Activated CD4-positive, alpha-beta memory T cell treated with anti-CD3 and anti-CD28 coated beads for 36 hours (primary cell): ENCODE measurements at regions not wholly inside any gene's neighbourhood (a gene's known extent, or its start where the extent isn't known, plus 50 kb on each side); places are given as distances from the start of the nearest gene placed in this dataset.
"Not testable (repeated sequence)": the region's sequence is repeated elsewhere in the genome, so short reads cannot be mapped to it uniquely, and the experiment has no call there.

Source experiments
- CTCF ChIA-PET: fragments of 350-600 bp; sonication (Branson Sonifier 250); formaldehyde crosslinking; loops from one replicate; lab custom pipeline; 2021; ENCODE audit warnings: antibody characterized with exemption, inconsistent platforms; lab: Charles Lee
- POLR2A ChIA-PET: fragments of 350-600 bp; sonication (Branson Sonifier 250); formaldehyde crosslinking; loops from one replicate; lab custom pipeline; 2021; ENCODE audit warnings: antibody characterized with exemption; lab: Charles Lee
- DNase-seq: peaks from one replicate; pipeline ENCODE4 v3.0.0-alpha.2; 2020
- H3K27ac Mint-ChIP-seq: one replicate; pipeline ENCODE4 v1.8.0; 2021; ENCODE audit warnings: mixed read lengths
- H3K27me3 Mint-ChIP-seq: one replicate; pipeline ENCODE4 v1.8.0; 2021; ENCODE audit warnings: mixed read lengths
- H3K36me3 Mint-ChIP-seq: one replicate; pipeline ENCODE4 v1.8.0; 2021; ENCODE audit warnings: mixed read lengths
- H3K4me1 Mint-ChIP-seq: one replicate; pipeline ENCODE4 v1.8.0; 2021; ENCODE audit warnings: low read depth, mixed read lengths
- H3K4me3 Mint-ChIP-seq: one replicate; pipeline ENCODE4 v1.8.0; 2021; ENCODE audit warnings: mild to moderate bottlenecking, mixed read lengths
- H3K9me3 Mint-ChIP-seq: one replicate; pipeline ENCODE4 v1.8.0; 2021; ENCODE audit warnings: mixed read lengths
- intact Hi-C: fragments of 100-400 bp; cut with micrococcal nuclease; formaldehyde crosslinking; loops from one replicate; pipeline ENCODE4 v1.15.1; 2023

GRCh38 chr3:153041181-153041580 is 120.8 kb upstream of the RAP2B start:
- intact Hi-C loops = loop anchor here (5.0 kb wide), 2 partner anchors 181 to 976 kb away; no protein-coding TSS in a partner anchor

GRCh38 chr3:153042088-153042487 is 119.9 kb upstream of the RAP2B start:
- Mint-ChIP-seq H3K9me3 (no peaks in the 10 kb centered on the region), H3K4me1 (peaks cover 7% of the 10 kb centered on the region), H3K36me3 (no peaks in the 10 kb centered on the region), H3K27ac (no peak overlapping the region), H3K4me3 (no peak overlapping the region), H3K27me3 (no peaks in the 10 kb centered on the region)
- no peak for DNase-seq
- CTCF ChIA-PET = interaction anchor here (1.1 to 2.4 kb wide), 8 partner anchors 12 to 928 kb away, joined by 3 to 17 read pairs (median 4); no protein-coding TSS in a partner anchor
- POLR2A ChIA-PET = no interaction called here
- intact Hi-C loops = loop anchor here (2.0 to 5.0 kb wide), 7 partner anchors 89 to 975 kb away; no protein-coding TSS in a partner anchor

More at GRCh38 chr3:153041181-153041580, 120.8 kb upstream of the RAP2B start:
- Mint-ChIP-seq H3K27ac (no peak overlapping the region), H3K27me3 (no peaks in the 10 kb centered on the region), H3K4me1 (peaks cover 7% of the 10 kb centered on the region), H3K4me3 (no peak overlapping the region), H3K9me3 (no peaks in the 10 kb centered on the region), H3K36me3 (no peaks in the 10 kb centered on the region)
- no peak for DNase-seq
- ChIA-PET POLR2A (no interaction called here), CTCF (interaction anchor here (1.2 to 1.6 kb wide), 3 partner anchors 123 to 729 kb away, joined by 3 to 7 read pairs (median 4); no protein-coding TSS in a partner anchor)

GRCh38 chr3:153043729-153044328 is 118.2 kb upstream of the RAP2B start:
- Mint-ChIP-seq H3K4me1 (peaks cover 7% of the 10 kb centered on the region), H3K4me3 (no peak overlapping the region), H3K36me3 (no peaks in the 10 kb centered on the region), H3K27ac (no peak overlapping the region), H3K9me3 (no peaks in the 10 kb centered on the region), H3K27me3 (no peaks in the 10 kb centered on the region)
- CTCF ChIA-PET = interaction anchor here (0.6 to 2.4 kb wide), 33 partner anchors 10 to 724 kb away, joined by 3 to 17 read pairs (median 3); no protein-coding TSS in a partner anchor
- DNase-seq = no peak
- intact Hi-C loops = loop anchor here (1.0 to 5.0 kb wide), 10 partner anchors 87 to 973 kb away; no protein-coding TSS in a partner anchor
- POLR2A ChIA-PET = no interaction called here

- Mint-ChIP-seq H3K4me3 (no peak overlapping the region), H3K36me3 (no peaks in the 10 kb centered on the region), H3K4me1 (peaks cover 7% of the 10 kb centered on the region), H3K9me3 (no peaks in the 10 kb centered on the region), H3K27me3 (no peaks in the 10 kb centered on the region), H3K27ac (no peak overlapping the region)
- CTCF ChIA-PET = interaction anchor here (1.0 to 1.3 kb wide), 2 partner anchors 19 to 550 kb away, joined by 3 to 4 read pairs; no protein-coding TSS in a partner anchor
- intact Hi-C loops = no loop called here
- POLR2A ChIA-PET = no interaction called here
- no peak for DNase-seq
Measured at GRCh38 chr3:153045150-153045549, 116.9 kb upstream of the RAP2B start.

GRCh38 chr3:153050978-153051377 is 111.0 kb upstream of the RAP2B start:
- no peaks in the 10 kb centered on the region for H3K36me3 Mint-ChIP-seq
- H3K9me3 Mint-ChIP-seq = no peaks in the 10 kb centered on the region
- no peak overlapping the region for H3K4me3 Mint-ChIP-seq
- CTCF ChIA-PET = interaction anchor here (0.7 kb wide), 1 partner anchor 413 kb away, joined by 3 read pairs; no protein-coding TSS in a partner anchor
- H3K27me3 Mint-ChIP-seq = no peaks in the 10 kb centered on the region
- intact Hi-C loops = no loop called here
- no peak overlapping the region for H3K27ac Mint-ChIP-seq
- no peak for DNase-seq
- H3K4me1 Mint-ChIP-seq = no peaks in the 10 kb centered on the region
- POLR2A ChIA-PET = no interaction called here

- intact Hi-C loops = no loop called here
- Mint-ChIP-seq H3K4me3 (no peak overlapping the region), H3K27me3 (no peaks in the 10 kb centered on the region), H3K9me3 (no peaks in the 10 kb centered on the region), H3K36me3 (no peaks in the 10 kb centered on the region), H3K27ac (no peak overlapping the region), H3K4me1 (no peaks in the 10 kb centered on the region)
- POLR2A ChIA-PET = no interaction called here
- CTCF ChIA-PET = interaction anchor here (0.7 kb wide), 2 partner anchors 26 to 412 kb away, joined by 3 read pairs; no protein-coding TSS in a partner anchor
- no peak for DNase-seq
Measured at GRCh38 chr3:153051427-153052095, 110.5 kb upstream of the RAP2B start.

GRCh38 chr3:153052096-153052460 is 109.9 kb upstream of the RAP2B start:
- no peak overlapping the region for H3K27ac Mint-ChIP-seq
- CTCF ChIA-PET = interaction anchor here (0.7 kb wide), 1 partner anchor 26 kb away, joined by 3 read pairs; no protein-coding TSS in a partner anchor
- no peak overlapping the region for H3K4me3 Mint-ChIP-seq
- DNase-seq = no peak
- H3K4me1 Mint-ChIP-seq = no peaks in the 10 kb centered on the region
- H3K27me3 Mint-ChIP-seq = no peaks in the 10 kb centered on the region
- H3K9me3 Mint-ChIP-seq = no peaks in the 10 kb centered on the region
- no peaks in the 10 kb centered on the region for H3K36me3 Mint-ChIP-seq
- POLR2A ChIA-PET = no interaction called here
- intact Hi-C loops = no loop called here

GRCh38 chr3:153055217-153055616 is 106.8 kb upstream of the RAP2B start:
- Mint-ChIP-seq H3K27ac (no peak overlapping the region), H3K36me3 (no peaks in the 10 kb centered on the region), H3K9me3 (no peaks in the 10 kb centered on the region), H3K4me3 (no peak overlapping the region), H3K27me3 (no peaks in the 10 kb centered on the region), H3K4me1 (no peaks in the 10 kb centered on the region)
- DNase-seq = no peak
- POLR2A ChIA-PET = interaction anchor here (1.2 kb wide), 1 partner anchor 110 kb away, joined by 3 read pairs; no protein-coding TSS in a partner anchor
- CTCF ChIA-PET = no interaction called here
- intact Hi-C loops = no loop called here

- no peaks in the 10 kb centered on the region for H3K9me3 Mint-ChIP-seq
- intact Hi-C loops = no loop called here
- H3K4me3 Mint-ChIP-seq = no peak overlapping the region
- POLR2A ChIA-PET = interaction anchor here (1.2 kb wide), 1 partner anchor 109 kb away, joined by 3 read pairs; no protein-coding TSS in a partner anchor
- no peak overlapping the region for H3K27ac Mint-ChIP-seq
- no peaks in the 10 kb centered on the region for H3K4me1 Mint-ChIP-seq
- CTCF ChIA-PET = no interaction called here
- no peak for DNase-seq
- no peaks in the 10 kb centered on the region for H3K36me3 Mint-ChIP-seq
- no peaks in the 10 kb centered on the region for H3K27me3 Mint-ChIP-seq
Measured at GRCh38 chr3:153055779-153056178, 106.2 kb upstream of the RAP2B start.

GRCh38 chr3:153058031-153058688 is 103.9 kb upstream of the RAP2B start:
- H3K9me3 Mint-ChIP-seq, intact Hi-C loops, H3K27ac Mint-ChIP-seq, H3K36me3 Mint-ChIP-seq, H3K4me1 Mint-ChIP-seq, POLR2A ChIA-PET, H3K27me3 Mint-ChIP-seq, H3K4me3 Mint-ChIP-seq: not testable (repeated sequence)
- CTCF ChIA-PET = interaction anchor here (1.2 kb wide), 1 partner anchor 232 kb away, joined by 3 read pairs; no protein-coding TSS in a partner anchor
- peak; percentile 13 for DNase-seq

GRCh38 chr3:153060346-153060745 is 101.7 kb upstream of the RAP2B start:
- CTCF ChIA-PET = no interaction called here
- Mint-ChIP-seq H3K27me3 (no peaks in the 10 kb centered on the region), H3K4me3 (no peak overlapping the region), H3K27ac (no peak overlapping the region), H3K4me1 (no peaks in the 10 kb centered on the region), H3K36me3 (no peaks in the 10 kb centered on the region), H3K9me3 (no peaks in the 10 kb centered on the region)
- no peak for DNase-seq
- intact Hi-C loops = no loop called here
- POLR2A ChIA-PET = no interaction called here
